ENCODE measurements at regions not wholly inside any gene's neighbourhood (a gene's known extent, or its start where the extent isn't known, plus 50 kb on each side); places are given as distances from the start of the nearest gene placed in this dataset.

DNA sequence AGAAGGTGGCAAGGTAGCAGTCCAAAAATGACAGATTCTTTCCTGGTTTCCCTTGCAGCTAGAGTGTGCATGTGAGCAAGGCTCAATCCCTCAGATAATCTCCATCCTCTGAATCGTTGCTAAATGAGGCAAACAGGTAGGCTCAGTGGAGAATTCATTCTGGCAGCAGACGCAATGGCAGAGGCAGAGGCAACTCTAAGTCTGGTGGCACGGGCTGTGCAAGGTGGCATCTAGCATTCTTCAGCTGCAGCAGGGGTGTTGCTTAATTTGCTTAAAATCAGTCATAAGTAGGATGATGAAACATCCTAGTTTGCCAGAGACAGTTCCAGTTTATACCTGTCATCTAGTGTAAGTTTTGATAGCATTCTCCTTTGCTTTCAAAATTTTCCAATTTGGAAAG lies 391.1 kb upstream of the MEX3C start:
- H3K79me2 ChIP-seq (ENCODE audit: low read length), result no peaks in the 10 kb centered on the region
- peaks cover 7% of the 10 kb centered on the region for H3K4me1 ChIP-seq (ENCODE audit: low read length)
- H3K4me2 ChIP-seq (ENCODE audit: low read length), result no peak overlapping the region
- no peak overlapping the region for H3K27ac ChIP-seq (ENCODE audit: low read length)
- no peak overlapping the region for H3K4me3 ChIP-seq (ENCODE audit: low read length)
- no peak for TF ChIP-seq EZH2phosphoT487 (IDR thresholded peaks at IDR 0.05; ENCODE audit: low read depth)
- TF ChIP-seq, protein P1, sequence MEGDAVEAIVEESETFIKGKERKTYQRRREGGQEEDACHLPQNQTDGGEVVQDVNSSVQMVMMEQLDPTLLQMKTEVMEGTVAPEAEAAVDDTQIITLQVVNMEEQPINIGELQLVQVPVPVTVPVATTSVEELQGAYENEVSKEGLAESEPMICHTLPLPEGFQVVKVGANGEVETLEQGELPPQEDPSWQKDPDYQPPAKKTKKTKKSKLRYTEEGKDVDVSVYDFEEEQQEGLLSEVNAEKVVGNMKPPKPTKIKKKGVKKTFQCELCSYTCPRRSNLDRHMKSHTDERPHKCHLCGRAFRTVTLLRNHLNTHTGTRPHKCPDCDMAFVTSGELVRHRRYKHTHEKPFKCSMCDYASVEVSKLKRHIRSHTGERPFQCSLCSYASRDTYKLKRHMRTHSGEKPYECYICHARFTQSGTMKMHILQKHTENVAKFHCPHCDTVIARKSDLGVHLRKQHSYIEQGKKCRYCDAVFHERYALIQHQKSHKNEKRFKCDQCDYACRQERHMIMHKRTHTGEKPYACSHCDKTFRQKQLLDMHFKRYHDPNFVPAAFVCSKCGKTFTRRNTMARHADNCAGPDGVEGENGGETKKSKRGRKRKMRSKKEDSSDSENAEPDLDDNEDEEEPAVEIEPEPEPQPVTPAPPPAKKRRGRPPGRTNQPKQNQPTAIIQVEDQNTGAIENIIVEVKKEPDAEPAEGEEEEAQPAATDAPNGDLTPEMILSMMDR (IDR thresholded peaks at IDR 0.05; ENCODE audit: low read depth, low read length), result no peak
- H4K20me1 ChIP-seq (ENCODE audit: insufficient read depth, low read length), result no peaks in the 10 kb centered on the region
- 0 out of 2 replicates have a peak, but pooled peaks cover 3% of the 10 kb centered on the region for H3K27me3 ChIP-seq (ENCODE audit: low read depth, low read length)
- H3K9ac ChIP-seq (ENCODE audit: low read length), result no peak overlapping the region
- H2AFZ ChIP-seq (ENCODE audit: low read depth, low read length), result no peak overlapping the region
- H3K36me3 ChIP-seq (replicated peaks; ENCODE audit: low read depth, low read length), result no peaks in the 10 kb centered on the region
- no peaks in the 10 kb centered on the region for H3K9me3 ChIP-seq (ENCODE audit: insufficient read depth, low read length)

DNA sequence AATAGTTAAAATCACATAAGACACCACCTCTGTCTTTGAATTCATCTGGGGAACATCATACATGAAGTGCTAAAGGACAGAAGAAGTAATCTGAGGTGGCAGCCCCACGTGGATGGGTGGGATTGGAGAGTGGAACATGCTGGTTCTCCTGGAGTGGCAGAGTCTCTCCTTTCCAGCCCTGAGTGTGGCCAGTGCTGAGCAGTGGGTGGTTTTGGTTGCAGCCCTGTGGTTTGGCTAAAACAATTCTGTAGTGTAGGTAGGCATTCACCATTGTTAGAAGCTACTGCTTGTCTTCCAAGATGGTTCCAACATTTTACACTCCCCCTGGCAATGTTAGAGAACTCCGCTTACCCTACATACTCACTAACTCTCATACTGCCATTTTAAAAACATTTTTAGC lies 396.4 kb upstream of the MEX3C start:
- Histone ChIP-seq H4K20me1 (ENCODE audit: insufficient read depth, low read length) (no peaks in the 10 kb centered on the region), H3K36me3 (replicated peaks; ENCODE audit: low read depth, low read length) (peaks cover 3% of the 10 kb centered on the region), H3K4me3 (ENCODE audit: low read length) (no peak overlapping the region), H3K79me2 (ENCODE audit: low read length) (no peaks in the 10 kb centered on the region), H3K9ac (ENCODE audit: low read length) (no peak overlapping the region), H3K27ac (ENCODE audit: low read length) (no peak overlapping the region), H3K4me2 (ENCODE audit: low read length) (no peak overlapping the region), H3K4me1 (ENCODE audit: low read length) (no peaks in the 10 kb centered on the region), H3K9me3 (ENCODE audit: insufficient read depth, low read length) (peaks cover 17% of the 10 kb centered on the region), H3K27me3 (ENCODE audit: low read depth, low read length) (no peaks in the 10 kb centered on the region), H2AFZ (ENCODE audit: low read depth, low read length) (no peak overlapping the region)
- TF ChIP-seq, protein P1 (IDR thresholded peaks at IDR 0.05; ENCODE audit: low read depth, low read length), result no peak
- TF ChIP-seq EZH2phosphoT487 (IDR thresholded peaks at IDR 0.05; ENCODE audit: low read depth), result no peak

DNA sequence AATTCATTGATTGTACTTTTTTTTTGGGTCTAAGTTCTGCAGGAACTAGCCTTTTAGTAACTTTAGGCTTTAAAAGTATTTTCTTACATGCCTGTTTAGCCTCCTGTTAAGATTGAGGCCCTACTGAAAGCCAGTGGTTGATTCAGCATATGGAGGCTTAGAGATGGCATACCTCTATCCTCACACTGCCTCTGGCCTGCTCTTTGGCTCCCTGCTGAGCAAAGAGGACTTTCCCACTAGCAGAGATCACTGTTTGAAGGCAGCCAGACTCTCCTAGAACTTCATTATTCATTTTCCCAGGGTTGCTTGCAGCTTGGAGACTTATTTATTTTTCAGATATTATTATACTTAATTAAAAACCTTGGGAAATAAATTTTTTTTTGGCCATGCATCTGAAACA lies 405.6 kb upstream of the MEX3C start:
- Histone ChIP-seq H3K9me3 (ENCODE audit: insufficient read depth, low read length) (peaks cover 13% of the 10 kb centered on the region), H3K27ac (ENCODE audit: low read length) (no peak overlapping the region), H4K20me1 (ENCODE audit: insufficient read depth, low read length) (no peaks in the 10 kb centered on the region), H3K4me2 (ENCODE audit: low read length) (no peak overlapping the region), H3K79me2 (ENCODE audit: low read length) (no peaks in the 10 kb centered on the region), H3K27me3 (ENCODE audit: low read depth, low read length) (no peaks in the 10 kb centered on the region), H3K4me3 (ENCODE audit: low read length) (no peak overlapping the region), H3K9ac (ENCODE audit: low read length) (no peak overlapping the region), H3K36me3 (replicated peaks; ENCODE audit: low read depth, low read length) (peaks cover 6% of the 10 kb centered on the region), H3K4me1 (ENCODE audit: low read length) (no peaks in the 10 kb centered on the region), H2AFZ (ENCODE audit: low read depth, low read length) (no peak overlapping the region)
- no peak for TF ChIP-seq EZH2phosphoT487 (IDR thresholded peaks at IDR 0.05; ENCODE audit: low read depth)
- TF ChIP-seq, protein P1 (IDR thresholded peaks at IDR 0.05; ENCODE audit: low read depth, low read length), result no peak

DNA sequence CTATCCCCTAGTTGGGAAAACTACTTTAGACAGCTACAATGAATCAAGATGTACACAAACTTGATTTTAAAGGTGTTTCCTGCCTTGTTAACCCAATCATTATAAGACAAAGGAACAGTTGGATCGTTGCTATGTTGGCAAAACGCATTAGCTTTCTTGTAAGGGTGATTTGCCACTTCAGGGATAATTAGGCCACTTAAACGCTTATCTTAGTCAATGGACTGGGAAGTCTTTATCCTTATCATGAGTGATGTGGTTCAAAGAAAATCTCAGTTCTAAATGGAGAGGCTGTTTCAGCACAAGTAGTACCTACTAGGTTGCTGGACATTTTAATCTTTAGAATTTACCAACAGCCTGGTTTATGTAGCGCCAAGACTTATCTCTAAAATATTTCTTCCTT lies 406.1 kb upstream of the MEX3C start:
- H3K9ac ChIP-seq (ENCODE audit: low read length), result no peak overlapping the region
- H3K27ac ChIP-seq (ENCODE audit: low read length), result no peak overlapping the region
- TF ChIP-seq EZH2phosphoT487 (IDR thresholded peaks at IDR 0.05; ENCODE audit: low read depth), result no peak
- TF ChIP-seq, protein P1 (IDR thresholded peaks at IDR 0.05; ENCODE audit: low read depth, low read length), result no peak

More for the DNA sequence above, 406.1 kb upstream of the MEX3C start:
- Histone ChIP-seq H3K9me3 (ENCODE audit: insufficient read depth, low read length) (peaks cover 8% of the 10 kb centered on the region), H3K36me3 (replicated peaks; ENCODE audit: low read depth, low read length) (peaks cover 6% of the 10 kb centered on the region), H4K20me1 (ENCODE audit: insufficient read depth, low read length) (no peaks in the 10 kb centered on the region), H3K27me3 (ENCODE audit: low read depth, low read length) (no peaks in the 10 kb centered on the region), H3K4me1 (ENCODE audit: low read length) (no peaks in the 10 kb centered on the region), H2AFZ (ENCODE audit: low read depth, low read length) (no peak overlapping the region), H3K79me2 (ENCODE audit: low read length) (no peaks in the 10 kb centered on the region), H3K4me2 (ENCODE audit: low read length) (no peak overlapping the region), H3K4me3 (ENCODE audit: low read length) (no peak overlapping the region)
